ENCODE measurements at regions not wholly inside any gene's neighbourhood (a gene's known extent, or its start where the extent isn't known, plus 50 kb on each side); places are given as distances from the start of the nearest gene placed in this dataset.
"Not testable (repeated sequence)": the region's sequence is repeated elsewhere in the genome, so short reads cannot be mapped to it uniquely, and the experiment has no call there.

DNA sequence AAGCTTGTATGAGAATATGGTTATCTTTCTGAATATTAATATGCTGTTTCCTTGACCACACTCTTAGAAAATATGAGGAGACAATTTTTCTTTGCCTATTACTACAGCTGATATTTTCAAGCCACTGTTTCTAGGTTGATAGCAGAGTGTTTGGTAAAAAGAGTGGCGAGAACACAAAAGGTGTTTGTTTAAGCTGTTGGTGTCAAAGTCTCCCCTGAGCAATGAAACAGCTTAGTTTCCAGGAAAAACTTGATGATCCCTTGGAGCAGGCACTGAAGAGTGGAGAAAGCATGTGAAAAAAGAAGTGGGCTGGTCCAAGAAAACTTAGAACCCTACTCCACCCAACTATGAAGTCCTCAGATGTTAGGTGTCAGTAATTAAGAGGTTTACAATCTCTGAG lies 182.7 kb downstream of the TFAP2B start:
- DNase-seq, result no peak

DNA sequence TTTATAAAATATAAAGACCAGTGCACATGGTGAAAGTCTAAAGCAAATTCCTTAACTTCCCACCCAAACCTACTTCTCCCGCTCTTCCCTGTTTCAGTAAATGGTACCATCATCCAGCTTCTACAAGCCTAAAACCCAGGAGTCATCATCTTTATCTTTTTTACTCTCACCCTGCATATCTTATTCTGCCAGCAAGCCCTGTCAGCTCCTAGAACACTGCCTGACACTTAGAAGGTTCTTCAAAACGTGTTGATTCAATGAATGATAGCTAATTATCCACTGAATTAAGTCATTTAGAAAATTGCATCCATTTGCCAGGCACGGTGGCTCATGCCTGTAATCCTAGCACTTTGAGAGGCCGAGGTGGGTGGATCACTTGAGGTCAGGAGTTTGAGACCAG lies 185.7 kb downstream of the TFAP2B start:
- no peak for DNase-seq

DNA sequence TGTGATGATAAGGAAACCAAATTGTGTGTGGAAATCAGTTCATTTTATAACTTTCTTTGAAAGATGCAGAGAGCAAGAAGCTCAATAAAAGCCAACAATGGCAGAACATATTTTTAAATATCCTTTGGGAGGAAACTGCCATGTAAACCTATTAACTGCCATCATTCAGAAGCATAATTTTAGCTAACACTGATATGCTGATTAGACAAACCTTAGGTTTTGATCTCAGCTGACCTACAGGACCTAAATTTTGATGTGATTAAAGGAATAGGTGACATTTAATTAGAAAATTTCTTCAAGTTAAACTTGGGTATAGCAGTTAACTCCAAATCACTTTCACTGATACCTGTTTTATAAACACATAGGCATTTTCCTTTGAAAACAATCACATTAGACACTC lies 187.1 kb downstream of the TFAP2B start:
- DNase-seq, result no peak

DNA sequence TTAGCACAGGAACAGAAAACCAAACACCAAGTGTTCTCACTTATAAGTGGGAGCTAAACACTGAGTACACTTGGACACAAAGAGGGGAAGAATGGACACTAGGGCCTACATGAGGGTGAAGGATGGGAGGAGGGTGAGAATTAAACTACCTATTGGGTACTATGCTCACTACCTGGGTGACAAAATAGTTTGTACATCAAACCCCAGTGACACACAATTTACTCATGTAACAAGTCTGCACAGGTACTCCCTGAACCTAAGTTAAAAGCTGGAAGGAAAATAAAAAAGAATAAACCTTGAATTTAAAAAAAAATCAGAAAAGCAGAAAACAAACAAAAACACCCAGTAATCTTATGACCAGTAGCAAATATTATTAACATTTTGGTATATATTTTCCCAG lies 188.6 kb downstream of the TFAP2B start:
- DNase-seq, result no peak

DNA sequence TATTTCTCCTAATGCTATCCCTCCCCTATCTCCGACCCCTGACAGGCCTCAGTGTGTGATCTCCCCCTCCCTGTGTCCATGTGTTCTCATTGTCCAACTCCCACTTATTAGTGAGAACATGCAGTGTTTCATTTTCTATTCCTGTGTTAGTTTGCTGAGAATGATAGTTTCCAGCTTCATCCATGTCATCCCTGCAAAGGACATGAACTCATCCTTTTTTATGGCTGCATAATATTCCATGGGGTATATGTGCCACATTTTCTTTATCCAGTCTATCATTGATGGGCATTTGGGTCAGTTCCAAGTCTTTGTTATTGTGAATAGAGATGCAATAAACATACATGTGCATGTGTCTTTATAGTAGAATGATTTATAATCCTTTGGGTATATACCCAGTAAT lies 190.0 kb downstream of the TFAP2B start:
- DNase-seq, result not testable (repeated sequence)

DNA sequence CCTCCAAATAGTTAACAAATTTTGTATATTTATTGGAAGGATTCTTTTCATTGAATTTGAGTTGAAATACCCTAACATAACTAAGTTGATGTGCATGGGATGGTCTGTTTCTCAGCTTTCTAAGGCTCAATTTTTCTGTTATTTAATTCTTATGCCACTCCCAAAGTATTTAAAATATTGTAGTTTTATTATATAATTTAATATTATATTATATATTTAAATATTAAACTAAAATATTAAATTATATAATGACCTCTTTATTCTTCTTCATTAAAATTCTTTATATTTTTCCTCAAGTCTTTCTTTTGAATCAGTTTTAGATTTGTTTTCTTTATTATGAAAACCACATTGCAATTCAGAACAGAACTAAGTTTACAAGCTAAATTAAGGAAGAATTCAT lies 194.7 kb downstream of the TFAP2B start:
- DNase-seq, result no peak

GRCh38 chr6:51015394-51015793 lies 196.7 kb downstream of the TFAP2B start:
- DNase-seq, result no peak

- DNase-seq, result no peak
Measured at GRCh38 chr6:51016489-51016888, 197.8 kb downstream of the TFAP2B start.

- no peak for DNase-seq
Measured at GRCh38 chr6:51019806-51020205, 201.1 kb downstream of the TFAP2B start.

GRCh38 chr6:51021171-51021570 lies 202.5 kb downstream of the TFAP2B start:
- DNase-seq, result no peak

- no peak for DNase-seq
Measured at GRCh38 chr6:51024126-51024525, 205.5 kb downstream of the TFAP2B start.

DNA sequence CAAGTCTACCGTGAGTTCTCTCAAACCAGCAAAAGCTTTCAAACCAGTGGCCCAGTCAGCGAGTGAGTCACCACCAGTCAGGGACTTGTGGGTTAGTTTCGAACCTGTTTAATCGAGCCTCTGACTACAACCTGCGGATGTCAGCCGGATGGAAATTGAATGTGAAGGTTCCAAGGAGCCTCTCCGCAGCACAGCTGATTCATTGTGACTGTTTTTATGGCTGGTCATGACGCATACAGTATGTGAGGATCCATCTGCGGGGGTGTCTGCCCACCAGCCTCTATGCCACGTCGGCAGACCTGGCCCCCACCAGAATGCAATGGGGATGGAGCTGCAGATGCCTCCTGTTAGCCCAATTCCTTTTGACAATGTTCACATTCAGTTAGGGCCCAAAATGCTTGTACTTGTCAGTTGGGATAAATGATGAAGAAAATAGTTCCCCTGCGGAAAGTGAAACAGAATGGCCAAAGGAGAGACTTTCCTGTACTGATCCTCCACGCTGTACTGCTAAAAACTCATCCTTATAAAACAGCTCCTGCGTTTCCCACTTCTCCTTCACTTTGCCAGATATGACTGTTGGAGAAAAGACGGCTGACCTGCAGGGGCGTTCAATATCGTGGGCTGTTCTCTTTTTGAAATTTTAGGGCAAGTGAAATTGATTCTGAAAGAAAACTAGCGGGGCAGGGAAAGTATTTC lies 206.6 kb downstream of the TFAP2B start:
- DNase-seq, result no peak

DNA sequence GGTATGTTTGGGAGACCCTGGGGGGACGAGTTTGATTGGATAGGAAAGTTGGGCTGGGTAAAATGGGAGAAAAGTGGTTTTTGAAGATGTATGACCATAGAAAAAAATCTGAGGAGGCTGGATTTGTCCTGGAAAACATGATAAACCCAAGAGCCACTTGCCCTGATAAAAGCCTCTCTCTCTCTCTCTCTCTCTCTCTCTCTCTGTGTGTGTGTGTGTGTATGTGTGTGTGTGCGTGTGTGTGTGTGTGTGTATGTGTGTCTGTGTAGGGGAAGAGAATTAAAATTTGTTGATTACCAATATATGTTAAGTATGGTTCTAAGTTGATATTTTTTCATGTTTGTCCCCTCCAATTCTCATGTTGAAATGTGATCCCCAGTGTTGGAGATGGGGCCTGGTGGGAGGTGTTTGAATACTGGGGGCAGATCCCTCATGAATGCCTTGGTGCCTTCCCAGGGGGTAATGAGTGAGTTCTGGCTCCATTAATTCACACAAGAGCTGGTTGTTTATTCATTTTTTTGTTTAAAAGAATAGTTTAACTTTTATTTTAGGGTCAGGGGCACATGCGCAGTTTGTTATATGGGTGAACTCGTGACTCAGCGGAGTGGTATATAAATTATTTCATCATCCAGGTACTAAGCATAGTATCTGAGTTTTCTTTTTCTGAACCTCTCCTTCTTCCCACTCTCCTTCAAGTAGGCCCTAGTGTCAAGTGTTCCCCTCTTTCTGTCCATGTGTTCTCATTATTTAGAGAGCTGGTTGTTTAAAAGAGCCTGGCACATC lies 208.8 kb downstream of the TFAP2B start:
- DNase-seq, result no peak

DNA sequence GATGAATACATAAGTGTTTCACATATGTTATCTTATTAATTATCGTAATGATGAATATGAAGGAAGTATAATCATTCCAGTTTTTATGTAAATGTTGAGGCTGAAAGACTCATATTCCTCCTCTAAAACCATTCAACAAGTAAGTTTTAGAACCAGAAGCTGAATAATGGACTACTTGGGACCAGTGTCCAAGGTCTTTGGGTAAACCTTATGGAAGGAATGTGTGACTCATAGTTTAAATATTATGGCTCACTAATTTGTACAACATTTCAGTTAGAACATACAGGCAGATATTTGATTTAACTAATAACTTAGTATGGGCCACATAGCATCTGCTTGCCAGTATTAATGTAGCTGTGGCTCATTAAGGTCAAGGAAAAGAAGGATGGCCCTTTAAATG lies 209.6 kb downstream of the TFAP2B start:
- no peak for DNase-seq

DNA sequence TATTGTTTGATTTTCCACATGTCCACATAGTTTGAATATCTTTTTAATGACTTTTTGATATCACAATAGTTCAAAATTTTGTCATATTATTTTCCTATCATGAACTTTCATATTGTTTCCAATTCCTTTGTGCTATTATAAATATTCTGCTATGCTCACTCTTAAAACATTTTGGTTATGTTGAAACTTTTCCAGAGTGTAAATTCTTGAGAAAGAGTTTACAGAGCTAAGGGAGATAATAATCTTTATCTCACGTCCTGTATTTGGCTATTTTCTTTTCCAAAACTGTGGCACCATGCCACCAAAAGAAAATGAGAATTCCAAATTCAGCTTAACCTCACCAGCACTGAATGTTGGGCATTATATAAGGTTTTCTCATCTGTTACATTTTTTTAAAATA lies 210.9 kb downstream of the TFAP2B start:
- no peak for DNase-seq

GRCh38 chr6:51045548-51045947 lies 226.9 kb downstream of the TFAP2B start:
- no peak for DNase-seq

- DNase-seq, result no peak
Measured at GRCh38 chr6:51049288-51049982, 230.8 kb downstream of the TFAP2B start.

DNA sequence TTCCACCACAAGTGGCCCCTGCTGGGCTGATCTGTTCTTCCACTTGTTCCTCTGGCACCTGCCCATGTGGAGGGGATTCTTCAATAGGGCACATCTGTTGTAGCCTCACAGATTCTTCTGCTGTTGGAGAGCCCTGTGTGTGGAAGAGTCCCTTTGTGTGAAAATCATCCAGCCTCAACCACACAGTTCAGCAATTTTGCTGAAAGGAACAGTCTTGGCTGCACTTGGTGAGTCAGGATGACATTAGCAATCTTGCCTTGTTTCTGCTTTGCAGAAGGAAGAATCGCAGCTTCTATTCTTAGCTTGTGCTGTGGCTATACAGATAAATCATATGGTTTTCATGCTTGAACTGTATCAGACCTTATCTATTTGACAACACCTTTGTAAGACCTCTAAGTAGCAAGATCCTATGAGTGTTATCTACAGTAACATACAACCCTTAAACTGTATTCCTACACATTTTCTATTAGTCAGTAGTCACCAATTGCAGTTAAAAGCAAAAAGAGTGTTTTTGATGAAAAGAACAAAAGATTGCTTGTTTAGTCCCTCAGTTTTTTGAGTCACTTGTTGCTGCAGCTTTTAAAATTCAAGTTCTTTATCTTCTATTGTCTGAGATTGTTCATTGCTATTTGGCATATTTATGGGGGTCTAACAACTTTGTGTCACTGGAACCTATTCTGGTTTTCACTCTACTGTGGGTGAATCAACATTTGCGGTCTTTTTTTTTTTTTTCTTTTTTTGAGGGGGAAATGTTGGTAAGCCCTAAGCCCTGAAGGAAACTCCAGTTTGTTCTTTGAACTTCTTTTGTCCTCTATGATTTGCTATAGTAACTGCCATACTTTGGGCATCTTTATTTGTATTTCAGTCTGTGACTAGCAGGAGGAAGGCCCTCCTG lies 231.6 kb downstream of the TFAP2B start:
- no peak for DNase-seq

- DNase-seq, result not testable (repeated sequence)
Measured at GRCh38 chr6:51052716-51053115, 234.0 kb downstream of the TFAP2B start.

- DNase-seq, result not testable (repeated sequence)
Measured at GRCh38 chr6:51055316-51055715, 236.6 kb downstream of the TFAP2B start.

- DNase-seq, result no peak
Measured at GRCh38 chr6:51057296-51057695, 238.6 kb downstream of the TFAP2B start.

DNA sequence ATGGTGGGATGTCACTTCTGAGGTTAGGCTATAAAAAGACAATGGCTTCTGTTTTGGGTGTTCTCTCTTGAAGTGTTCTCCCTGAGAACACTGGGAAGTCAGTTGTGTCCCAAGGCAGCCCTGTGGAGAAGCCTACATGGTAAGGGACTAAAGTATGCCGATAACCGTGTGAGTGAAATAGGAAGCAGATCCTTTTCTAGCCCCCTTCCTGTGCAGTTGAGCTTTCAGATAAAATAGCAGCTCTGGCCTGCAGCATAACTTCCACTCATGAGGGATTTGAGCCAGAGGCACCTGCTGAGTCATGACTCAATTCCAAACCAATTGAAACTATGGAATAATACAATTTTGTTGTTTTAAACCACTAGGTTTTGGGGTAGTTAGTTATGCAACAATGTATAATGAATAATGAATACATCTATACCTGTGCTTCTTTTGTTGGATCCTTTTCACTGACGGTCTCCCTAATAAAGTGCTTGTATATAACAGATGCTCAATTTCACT lies 241.6 kb downstream of the TFAP2B start:
- no peak for DNase-seq
